ENCODE measurements at regions not wholly inside any gene's neighbourhood (a gene's known extent, or its start where the extent isn't known, plus 50 kb on each side); places are given as distances from the start of the nearest gene placed in this dataset.

GRCh38 chr15:58235961-58236360 is 97.8 kb downstream of the AQP9 start:
- DNase-seq: no peak

DNA sequence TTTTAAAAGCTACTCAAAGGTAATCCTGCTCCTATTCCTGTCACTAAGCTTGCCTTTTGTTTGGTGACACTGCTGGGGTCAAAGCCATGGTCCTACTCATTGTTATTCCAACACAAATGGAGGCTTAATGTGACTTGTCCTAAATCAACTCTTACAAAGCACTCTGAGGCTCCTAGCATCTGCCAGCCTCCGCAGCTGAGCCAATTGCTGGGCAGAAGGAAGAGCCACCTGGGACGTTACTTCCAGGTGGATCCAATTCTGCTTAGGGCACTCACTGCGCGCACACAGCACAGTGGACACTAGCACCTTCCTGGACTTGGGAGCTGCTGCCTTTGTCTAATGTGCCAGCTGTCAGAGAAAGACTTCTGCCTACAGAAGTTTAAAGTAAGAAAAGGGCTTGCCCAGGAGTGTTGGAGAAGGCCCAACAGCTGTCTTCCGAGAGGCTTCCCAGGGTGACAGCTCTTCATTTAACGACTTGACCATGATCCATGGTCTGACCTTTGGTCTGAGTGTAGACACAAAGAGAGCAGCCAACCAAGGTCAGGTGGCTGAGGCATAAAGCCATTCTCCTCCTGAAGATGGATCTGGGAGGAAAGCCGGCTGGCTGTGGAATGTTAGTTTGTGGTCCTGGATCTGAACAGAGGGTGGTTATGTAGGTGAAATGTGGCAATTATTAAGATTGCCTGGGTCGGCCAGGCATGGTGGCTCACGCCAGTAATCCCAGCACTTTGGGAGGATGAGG is 102.2 kb downstream of the AQP9 start:
- no peak for DNase-seq

DNA sequence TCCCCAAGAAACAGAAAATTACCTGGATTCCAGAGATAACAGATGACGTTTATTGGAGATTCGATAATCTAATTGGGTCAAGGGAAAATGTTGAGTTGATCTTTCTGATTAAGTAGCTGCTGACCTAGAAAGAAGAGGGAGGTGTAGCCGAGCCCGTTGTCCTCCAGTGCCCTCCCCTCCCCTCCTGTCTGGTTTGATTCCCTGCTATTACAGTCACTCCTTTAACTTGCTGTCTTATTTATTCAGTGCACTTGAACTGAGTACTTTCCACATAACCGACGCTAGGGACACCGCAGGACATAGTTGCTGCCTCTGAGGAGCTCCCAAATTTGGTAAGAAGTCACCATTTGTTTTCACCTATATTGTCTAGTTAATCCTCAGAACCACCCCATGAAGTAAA is 103.7 kb downstream of the AQP9 start:
- DNase-seq: peak; percentile 30

GRCh38 chr15:58243070-58243469 is 104.9 kb downstream of the AQP9 start:
- peak; percentile 78 for DNase-seq

DNA sequence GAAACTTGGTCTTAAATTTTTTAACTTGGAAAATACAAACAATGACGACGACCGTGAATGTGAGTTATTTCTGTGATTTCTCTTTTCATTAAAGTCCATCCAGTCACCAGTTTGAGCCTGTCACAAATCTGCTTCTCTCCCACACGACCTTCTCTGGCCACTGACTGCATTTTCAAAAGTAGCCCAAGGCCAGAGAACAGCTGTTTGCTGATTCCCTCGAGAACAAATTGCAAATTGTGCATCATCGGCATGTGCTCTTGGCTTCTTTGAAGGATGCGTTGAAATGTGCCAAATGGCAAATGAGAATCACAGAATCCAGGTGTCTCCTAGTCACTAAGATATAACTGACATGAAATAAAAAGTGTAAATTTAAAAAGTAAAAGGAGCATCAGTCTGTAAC is 106.4 kb downstream of the AQP9 start:
- no peak for DNase-seq

DNA sequence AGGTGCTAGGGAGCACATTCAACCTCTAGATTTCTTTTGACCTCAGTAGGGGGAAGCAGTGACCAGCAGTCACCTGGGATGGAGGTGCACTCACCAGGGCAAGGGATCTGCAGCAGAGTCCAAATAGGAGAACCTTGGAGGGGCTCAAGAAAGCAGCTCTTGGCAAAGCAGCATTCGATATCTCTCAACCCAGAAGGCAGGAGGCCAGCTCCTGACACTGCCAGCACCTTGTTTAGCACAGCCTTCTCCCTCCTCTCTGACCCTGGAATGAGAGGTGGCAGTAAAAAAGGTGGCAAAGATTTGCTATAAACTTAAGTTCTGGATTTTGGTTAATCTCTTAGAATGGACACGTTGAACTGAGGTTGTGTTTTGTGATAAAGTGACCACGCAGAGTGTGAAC is 107.9 kb downstream of the AQP9 start:
- DNase-seq: no peak

GRCh38 chr15:58247855-58248842 is 110.0 kb downstream of the AQP9 start:
- DNase-seq: no peak

- DNase-seq: no peak
Observed at GRCh38 chr15:58249646-58250312, 111.6 kb downstream of the AQP9 start.

- DNase-seq: no peak
Observed at GRCh38 chr15:58252586-58253323, 114.6 kb downstream of the AQP9 start.

- no peak for DNase-seq
Observed at GRCh38 chr15:58257776-58258325, 119.7 kb downstream of the AQP9 start.

- DNase-seq: no peak
Observed at GRCh38 chr15:58258501-58259292, 120.5 kb downstream of the AQP9 start.

DNA sequence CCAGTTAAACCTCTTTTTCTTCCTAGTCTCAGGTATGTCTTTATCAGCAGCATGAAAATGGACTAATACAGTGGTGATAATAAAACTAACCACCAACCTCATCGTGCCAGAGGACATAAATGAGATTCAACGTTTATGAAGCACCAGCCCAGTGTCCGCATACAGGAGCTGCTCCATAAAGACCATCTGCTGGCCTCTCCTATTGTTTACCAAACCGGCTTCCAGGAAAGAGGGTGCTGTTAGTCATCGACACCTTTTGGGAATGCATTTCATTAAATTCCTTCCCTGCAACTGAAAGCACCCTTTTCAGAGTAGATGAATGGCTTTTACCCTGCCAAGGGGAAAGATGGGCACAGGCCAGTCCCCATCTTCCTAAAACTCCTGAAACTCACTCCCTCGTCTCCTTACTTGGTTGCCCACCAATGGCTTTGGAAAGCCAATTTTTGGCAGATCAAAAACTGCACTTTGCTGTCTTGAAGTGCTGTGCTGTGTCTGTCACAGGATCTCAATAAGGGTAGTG is 122.1 kb downstream of the AQP9 start:
- DNase-seq: peak; percentile 20

GRCh38 chr15:58260725-58261267 is 122.6 kb downstream of the AQP9 start:
- DNase-seq: peak; percentile 66

DNA sequence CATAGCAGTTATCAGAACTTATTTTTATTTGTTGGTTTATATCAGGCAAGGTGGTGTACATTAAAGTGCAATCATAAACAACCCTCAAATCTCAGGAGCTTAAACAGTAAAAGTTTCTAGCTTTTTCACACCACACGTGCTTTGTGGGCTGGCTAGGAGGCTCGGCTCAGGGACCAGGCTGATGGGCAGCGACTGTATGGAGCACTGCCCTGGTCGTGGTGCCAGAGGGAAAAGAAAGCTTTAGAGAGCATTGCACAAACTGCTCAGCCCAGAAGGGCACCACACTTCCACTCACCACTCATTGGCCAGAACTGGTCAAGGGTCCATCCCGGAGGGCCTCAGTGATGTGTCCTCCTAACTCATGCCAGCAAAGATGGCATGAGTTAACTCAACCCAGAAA is 123.2 kb downstream of the AQP9 start:
- DNase-seq: no peak

GRCh38 chr15:58264053-58264971 is 126.1 kb downstream of the AQP9 start:
- DNase-seq: no peak

DNA sequence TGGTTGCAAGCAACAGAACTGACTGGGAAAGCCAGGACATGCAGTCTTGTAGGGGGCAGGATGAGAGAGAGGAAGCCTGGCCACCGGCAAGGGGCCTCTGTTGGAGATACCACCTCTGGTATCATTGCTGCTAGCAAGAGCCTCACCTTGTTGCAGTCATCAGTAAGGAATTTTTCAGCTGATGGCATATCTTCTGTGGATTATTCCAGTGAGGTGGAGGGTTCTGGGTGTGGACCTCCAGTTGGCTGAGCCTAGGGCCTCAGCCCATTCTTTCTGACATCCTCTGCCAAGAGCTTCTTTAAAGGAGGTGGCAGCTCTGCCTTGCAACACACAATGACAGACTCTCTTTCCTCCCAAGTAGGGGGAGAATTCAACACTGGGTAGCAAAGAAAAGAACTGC is 128.9 kb downstream of the AQP9 start:
- no peak for DNase-seq

DNA sequence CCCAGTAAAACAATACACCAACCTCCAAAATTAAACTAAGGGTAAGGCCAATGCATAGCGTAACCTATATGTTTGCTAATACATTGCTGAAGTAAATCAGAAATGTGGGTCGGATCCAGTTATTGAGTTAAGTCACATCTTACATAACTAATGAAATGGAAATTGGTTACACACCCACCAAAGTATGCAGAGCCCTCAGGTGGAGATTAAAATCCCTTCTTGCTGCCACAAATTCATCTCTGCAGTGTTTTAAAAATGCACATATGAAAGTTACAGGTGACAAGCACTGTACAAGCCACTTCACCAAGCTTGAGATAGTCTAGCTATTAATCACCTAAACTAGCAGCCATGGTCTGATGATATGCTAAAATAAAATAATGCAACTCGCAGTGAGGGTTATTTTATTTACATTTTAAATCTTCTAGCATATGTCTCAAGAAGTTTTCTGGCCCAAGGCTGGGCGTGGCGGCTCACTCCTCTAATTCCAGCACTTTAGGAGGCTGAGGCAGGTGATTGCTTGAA is 130.6 kb downstream of the AQP9 start:
- no peak for DNase-seq

DNA sequence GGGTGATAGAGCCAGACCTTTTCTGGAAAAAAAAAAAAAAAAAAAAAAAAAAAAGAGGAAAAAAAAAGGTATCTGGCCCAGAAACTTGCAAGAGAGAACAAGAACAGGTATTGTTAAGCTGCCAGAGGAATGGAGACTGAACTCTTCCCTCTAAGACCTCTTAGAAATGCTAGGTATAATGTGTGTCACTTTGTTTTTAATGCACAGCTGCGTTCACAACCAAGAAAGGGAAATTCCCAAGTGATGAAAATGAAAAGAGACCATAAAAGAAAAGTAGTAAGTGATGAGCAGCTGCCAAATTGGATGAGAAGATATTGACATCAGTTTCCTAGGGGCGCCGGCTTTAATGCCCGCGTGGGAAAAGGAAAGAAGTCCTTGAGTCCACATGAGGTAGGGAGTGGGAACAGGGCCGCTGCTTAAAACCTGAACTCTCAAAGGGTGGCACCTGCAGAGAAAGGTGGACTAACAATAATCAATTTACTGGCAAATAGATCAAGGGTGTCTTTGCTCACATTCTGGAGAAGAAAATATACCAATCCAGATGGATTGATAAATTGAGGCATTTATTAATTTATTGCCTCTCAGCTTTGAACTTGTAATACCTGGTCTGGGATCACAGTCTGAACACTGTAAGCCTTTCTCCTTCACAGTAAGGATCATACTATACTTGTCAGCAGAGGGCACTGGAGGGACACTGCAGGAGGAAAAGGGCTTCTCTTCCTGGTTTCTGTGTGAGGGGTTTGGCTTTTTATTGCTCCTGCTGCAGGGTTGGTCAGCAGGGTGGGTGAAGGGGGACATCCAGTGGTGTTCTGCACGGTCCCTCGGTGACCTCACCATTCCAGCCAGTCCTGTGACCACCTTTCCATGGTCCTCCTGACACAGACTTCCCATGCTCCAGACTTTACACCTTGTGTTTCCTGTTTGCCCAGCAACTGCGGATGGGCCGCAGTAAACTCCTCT is 131.6 kb downstream of the AQP9 start:
- no peak for DNase-seq
